A673 (cell line): ENCODE measurements at regions not wholly inside any gene's neighbourhood (a gene's known extent, or its start where the extent isn't known, plus 50 kb on each side); places are given as distances from the start of the nearest gene placed in this dataset.

Source experiments
- BruUV-seq: library from RNA; stranded (reverse); fragments of 400-500 nt; replicated peaks from 2 replicates; lab custom pipeline; 2021; lab: Mats Ljungman, UMichigan
- CTCF ChIA-PET: fragments of 300-600 bp; sonication (Branson Sonifier 250); formaldehyde crosslinking; loops from one replicate; lab custom pipeline; 2022; ENCODE audit warnings: antibody characterized with exemption; lab: Charles Lee
- POLR2A ChIA-PET: fragments of 300-600 bp; sonication (Branson Sonifier 250); formaldehyde crosslinking; loops from one replicate; lab custom pipeline; 2022; ENCODE audit warnings: antibody characterized with exemption; ENCODE audit not compliant: low non-redundant PET; lab: Charles Lee
- DNase-seq: peaks from one replicate; pipeline ENCODE4 v3.0.0-alpha.2; 2015; ENCODE audit warnings: low spot score
- H3K27ac ChIP-seq: fragments of 200-600 bp; sonication (generic); 2 replicates; pipeline ENCODE4 v1.5.1; 2016; ENCODE audit warnings: mixed run types, low read depth, mild to moderate bottlenecking, mixed read lengths, antibody characterized with exemption, low read length; ENCODE audit not compliant: poor library complexity, severe bottlenecking
- H3K27me3 ChIP-seq: fragments of 200-600 bp; sonication (generic); replicated peaks from 2 replicates; pipeline ENCODE4 v1.6.1; 2017; ENCODE audit warnings: mixed run types, low read depth, mild to moderate bottlenecking, mixed read lengths, antibody characterized with exemption, low read length; ENCODE audit not compliant: insufficient read depth, poor library complexity
- H3K36me3 ChIP-seq: fragments of 200-600 bp; sonication (generic); 2 replicates; pipeline ENCODE4 v1.6.1; 2016; ENCODE audit warnings: mixed run types, mild to moderate bottlenecking, mixed read lengths, antibody characterized with exemption, low read length; ENCODE audit not compliant: insufficient read depth, poor library complexity, severe bottlenecking
- H3K4me1 ChIP-seq: fragments of 200-600 bp; sonication (generic); 2 replicates; pipeline ENCODE4 v1.6.1; 2017; ENCODE audit warnings: mixed run types, mild to moderate bottlenecking, mixed read lengths, antibody characterized with exemption, low read length; ENCODE audit not compliant: insufficient read depth, poor library complexity, severe bottlenecking
- H3K4me3 ChIP-seq: fragments of 200-600 bp; sonication (generic); 2 replicates; pipeline ENCODE4 v1.5.1; 2016; ENCODE audit warnings: low read depth, mixed run types, mild to moderate bottlenecking, mixed read lengths, low read length; ENCODE audit not compliant: poor library complexity, severe bottlenecking
- H3K9me3 ChIP-seq: fragments of 200-600 bp; sonication (generic); 2 replicates; pipeline ENCODE4 v1.6.1; 2016; ENCODE audit warnings: mixed run types, low read depth, mild to moderate bottlenecking, mixed read lengths, antibody characterized with exemption, low read length; ENCODE audit not compliant: poor library complexity, severe bottlenecking
- EZH2 ChIP-seq: fragments of 200-600 bp; sonication (generic); IDR thresholded peaks from 2 replicates; pipeline ENCODE4 v1.6.1; 2017; ENCODE audit warnings: borderline replicate concordance, low read depth, mild to moderate bottlenecking, mixed read lengths, antibody characterized with exemption, low read length; ENCODE audit not compliant: poor library complexity, severe bottlenecking
- intact Hi-C: fragments of 100-400 bp; cut with micrococcal nuclease; formaldehyde crosslinking; loops from one replicate; pipeline ENCODE4 v1.10.0; 2022; ENCODE audit not compliant: unreplicated experiment
- TF ChIP-seq, protein P1 (sequence below): fragments of 300-800, 200-600 bp; sonication (generic); conservative IDR thresholded peaks from 2 replicates; pipeline ENCODE4 v1.5.1; 2017; ENCODE audit warnings: low read depth, mild to moderate bottlenecking, antibody characterized with exemption, low read length, moderate library complexity, mixed read lengths

- H3K4me3 ChIP-seq, result no peak overlapping the region
- TF ChIP-seq, protein P1, sequence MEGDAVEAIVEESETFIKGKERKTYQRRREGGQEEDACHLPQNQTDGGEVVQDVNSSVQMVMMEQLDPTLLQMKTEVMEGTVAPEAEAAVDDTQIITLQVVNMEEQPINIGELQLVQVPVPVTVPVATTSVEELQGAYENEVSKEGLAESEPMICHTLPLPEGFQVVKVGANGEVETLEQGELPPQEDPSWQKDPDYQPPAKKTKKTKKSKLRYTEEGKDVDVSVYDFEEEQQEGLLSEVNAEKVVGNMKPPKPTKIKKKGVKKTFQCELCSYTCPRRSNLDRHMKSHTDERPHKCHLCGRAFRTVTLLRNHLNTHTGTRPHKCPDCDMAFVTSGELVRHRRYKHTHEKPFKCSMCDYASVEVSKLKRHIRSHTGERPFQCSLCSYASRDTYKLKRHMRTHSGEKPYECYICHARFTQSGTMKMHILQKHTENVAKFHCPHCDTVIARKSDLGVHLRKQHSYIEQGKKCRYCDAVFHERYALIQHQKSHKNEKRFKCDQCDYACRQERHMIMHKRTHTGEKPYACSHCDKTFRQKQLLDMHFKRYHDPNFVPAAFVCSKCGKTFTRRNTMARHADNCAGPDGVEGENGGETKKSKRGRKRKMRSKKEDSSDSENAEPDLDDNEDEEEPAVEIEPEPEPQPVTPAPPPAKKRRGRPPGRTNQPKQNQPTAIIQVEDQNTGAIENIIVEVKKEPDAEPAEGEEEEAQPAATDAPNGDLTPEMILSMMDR, result peak; percentile 47
- TF ChIP-seq EZH2, result no peak
- ChIA-PET CTCF (no interaction called here), POLR2A (no interaction called here)
- intact Hi-C loops, result no loop called here
- H3K27ac ChIP-seq, result no peak overlapping the region
- no peaks in the 10 kb centered on the region for H3K27me3 ChIP-seq
- peaks cover 13% of the 10 kb centered on the region for H3K9me3 ChIP-seq
- H3K36me3 ChIP-seq, result no peaks in the 10 kb centered on the region
- peak; percentile 59 for DNase-seq
- H3K4me1 ChIP-seq, result no peaks in the 10 kb centered on the region
- BruUV-seq, result no TSS peak
These were observed 1049.2 kb upstream of the INTU start for GRCh38 chr4:126583509-126583908.

- POLR2A ChIA-PET, result no interaction called here
These were observed 1041.2 kb upstream of the INTU start for GRCh38 chr4:126591583-126591982.

GRCh38 chr4:126592088-126592487 is 1040.7 kb upstream of the INTU start:
- DNase-seq, result peak; percentile 48
- BruUV-seq, result no TSS peak
- Histone ChIP-seq H3K27me3 (no peaks in the 10 kb centered on the region), H3K27ac (no peak overlapping the region), H3K9me3 (no peaks in the 10 kb centered on the region), H3K4me3 (no peak overlapping the region), H3K36me3 (no peaks in the 10 kb centered on the region), H3K4me1 (no peaks in the 10 kb centered on the region)
- TF ChIP-seq, protein P1, result peak; percentile 53
- no peak for TF ChIP-seq EZH2
- POLR2A ChIA-PET, result no interaction called here
- CTCF ChIA-PET, result no interaction called here
- intact Hi-C loops, result no loop called here

More at GRCh38 chr4:126591583-126591982, 1041.2 kb upstream of the INTU start:
- no peak for DNase-seq
- CTCF ChIA-PET, result no interaction called here
- BruUV-seq, result no TSS peak
- Histone ChIP-seq H3K36me3 (no peaks in the 10 kb centered on the region), H3K27me3 (no peaks in the 10 kb centered on the region), H3K27ac (no peak overlapping the region), H3K4me3 (no peak overlapping the region), H3K4me1 (no peaks in the 10 kb centered on the region), H3K9me3 (peaks cover 2% of the 10 kb centered on the region)
- TF ChIP-seq, protein P1, result no peak
- TF ChIP-seq EZH2, result no peak
- intact Hi-C loops, result no loop called here
